Testis (tissue), 2 donors: ENCODE measurements at regions not wholly inside any gene's neighbourhood (a gene's known extent, or its start where the extent isn't known, plus 50 kb on each side); places are given as distances from the start of the nearest gene placed in this dataset.
"Not testable (repeated sequence)": the region's sequence is repeated elsewhere in the genome, so short reads cannot be mapped to it uniquely, and the experiment has no call there.

Experiments
- DNase-seq: peaks from one replicate; pipeline ENCODE4 v3.0.0-alpha.2; 2019
- H3K27ac ChIP-seq, 2 donors: fragments of 200-600 bp; sonication (generic); one replicate each; pipeline ENCODE4 v1.5.1; 2019
- H3K27me3 ChIP-seq: fragments of 200-600 bp; sonication (generic); one replicate; pipeline ENCODE4 v1.5.1; 2019
- H3K36me3 ChIP-seq: fragments of 200-600 bp; sonication (generic); one replicate; pipeline ENCODE4 v1.5.1; 2017; ENCODE audit warnings: low read depth; ENCODE audit errors: missing control alignments
- H3K4me1 ChIP-seq: fragments of 200-600 bp; sonication (generic); one replicate; pipeline ENCODE4 v1.5.1; 2019
- H3K4me3 ChIP-seq, 2 donors: fragments of 200-600 bp; sonication (generic); one replicate each; pipeline ENCODE4 v1.5.1; 2017 to 2019
- H3K9me3 ChIP-seq: fragments of 200-600 bp; sonication (generic); one replicate; pipeline ENCODE4 v1.5.1; 2017
- WGBS, 2 donors: methylation state at CpG; one replicate each; pipeline ENCODE4 v1.1.5; 2018; 5-methylcytosine and 5-hydroxymethylcytosine counted together
- intact Hi-C: fragments of 100-400 bp; cut with DNase I; formaldehyde crosslinking; loops from one replicate; pipeline ENCODE4 v1.15.1; 2023; ENCODE audit warnings: low total_unique reads

GRCh38 chr15:30195355-30196008 is 60.6 kb downstream of the GOLGA8T start:
- peak overlapping the region; percentile 31 to 57 for H3K4me3 ChIP-seq
- H3K9me3 ChIP-seq, H3K4me1 ChIP-seq, intact Hi-C loops, H3K36me3 ChIP-seq, DNase-seq, H3K27me3 ChIP-seq, H3K27ac ChIP-seq: not testable (repeated sequence)
- no CpG with 5 or more reads among the region's 41 CpGs for WGBS, 2 donors

- DNase-seq, result peak; percentile 15
- H3K9me3 ChIP-seq, H3K4me1 ChIP-seq, H3K36me3 ChIP-seq, intact Hi-C loops, H3K27ac ChIP-seq, H3K27me3 ChIP-seq: not testable (repeated sequence)
- H3K4me3 ChIP-seq, result peak overlapping the region; percentile 31 to 57
- WGBS, 2 donors, result no CpG with 5 or more reads among the region's 32 CpGs
Observed at GRCh38 chr15:30196009-30196375, 61.1 kb downstream of the GOLGA8T start.

GRCh38 chr15:30196769-30197168 is 61.9 kb downstream of the GOLGA8T start:
- H3K4me1 ChIP-seq, intact Hi-C loops, H3K27me3 ChIP-seq, DNase-seq, H3K4me3 ChIP-seq, H3K9me3 ChIP-seq, H3K27ac ChIP-seq, H3K36me3 ChIP-seq: not testable (repeated sequence)
- 40 to 57% methylated on average over 1 to 10 of the region's 12 CpGs for WGBS, 2 donors

GRCh38 chr15:30201517-30201916 is 66.7 kb downstream of the GOLGA8T start:
- DNase-seq, H3K4me3 ChIP-seq, intact Hi-C loops, H3K36me3 ChIP-seq, H3K9me3 ChIP-seq, H3K4me1 ChIP-seq, H3K27me3 ChIP-seq, H3K27ac ChIP-seq: not testable (repeated sequence)
- WGBS, 2 donors, result 94% methylated on average over 3 of the region's 4 CpGs; no CpG with 5 or more reads in 1 of the 2 donors

- H3K36me3 ChIP-seq, DNase-seq, H3K4me1 ChIP-seq, H3K27ac ChIP-seq, intact Hi-C loops, H3K27me3 ChIP-seq, H3K4me3 ChIP-seq, H3K9me3 ChIP-seq: not testable (repeated sequence)
- no CpG with 5 or more reads among the region's 5 CpGs for whole genome bisulfite sequencing, 2 donors
Observed at GRCh38 chr15:30213733-30214132, 78.9 kb downstream of the GOLGA8T start.

GRCh38 chr15:30221803-30222202 is 87.0 kb downstream of the GOLGA8T start:
- H3K27me3 ChIP-seq, DNase-seq, H3K9me3 ChIP-seq, H3K4me1 ChIP-seq, H3K4me3 ChIP-seq, H3K36me3 ChIP-seq, H3K27ac ChIP-seq, intact Hi-C loops: not testable (repeated sequence)
- WGBS, 2 donors, result no CpG with 5 or more reads among the region's 4 CpGs

- no CpG with 5 or more reads among the region's 91 CpGs for WGBS, 2 donors
- H3K9me3 ChIP-seq, DNase-seq, intact Hi-C loops, H3K27me3 ChIP-seq, H3K4me1 ChIP-seq, H3K36me3 ChIP-seq, H3K27ac ChIP-seq, H3K4me3 ChIP-seq: not testable (repeated sequence)
Observed at GRCh38 chr15:30222798-30223591, 88.1 kb downstream of the GOLGA8T start.

- no CpG with 5 or more reads among the region's 77 CpGs for WGBS, 2 donors
Observed at GRCh38 chr15:30225233-30225891, 90.5 kb downstream of the GOLGA8T start.

GRCh38 chr15:30261432-30262141 is 126.7 kb downstream of the GOLGA8T start:
- H3K27ac ChIP-seq, intact Hi-C loops, DNase-seq, H3K36me3 ChIP-seq, H3K9me3 ChIP-seq, H3K27me3 ChIP-seq, H3K4me1 ChIP-seq, H3K4me3 ChIP-seq: not testable (repeated sequence)
- 74 to 80% methylated on average over 4 to 11 of the region's 23 CpGs for WGBS, 2 donors

More at GRCh38 chr15:30225233-30225891, 90.5 kb downstream of the GOLGA8T start:
- H3K9me3 ChIP-seq, H3K27me3 ChIP-seq, H3K4me3 ChIP-seq, H3K4me1 ChIP-seq, DNase-seq, H3K36me3 ChIP-seq, intact Hi-C loops, H3K27ac ChIP-seq: not testable (repeated sequence)

GRCh38 chr15:30262142-30262460 is 127.2 kb downstream of the GOLGA8T start:
- H3K4me1 ChIP-seq, DNase-seq, intact Hi-C loops, H3K9me3 ChIP-seq, H3K36me3 ChIP-seq, H3K27me3 ChIP-seq, H3K27ac ChIP-seq, H3K4me3 ChIP-seq: not testable (repeated sequence)
- no CpG with 5 or more reads among the region's 14 CpGs for WGBS, 2 donors

- H3K4me3 ChIP-seq, H3K27ac ChIP-seq, H3K36me3 ChIP-seq, H3K9me3 ChIP-seq, H3K4me1 ChIP-seq, H3K27me3 ChIP-seq, DNase-seq, intact Hi-C loops: not testable (repeated sequence)
- 90% methylated on average over 2 of the region's 4 CpGs; no CpG with 5 or more reads in 1 of the 2 donors for WGBS, 2 donors
Observed at GRCh38 chr15:30264000-30264399, 129.1 kb downstream of the GOLGA8T start.
